Ishikawa (cell line): ENCODE measurements at regions not wholly inside any gene's neighbourhood (a gene's known extent, or its start where the extent isn't known, plus 50 kb on each side); places are given as distances from the start of the nearest gene placed in this dataset.

Experiments used
- CEBPB ChIP-seq: IDR thresholded peaks from 2 replicates; pipeline ENCODE4 v1.6.1; 2012
- CREB1 ChIP-seq: IDR thresholded peaks from 2 replicates; pipeline ENCODE4 v1.6.1; 2012; ENCODE audit warnings: low read depth
- EGR1 ChIP-seq: IDR thresholded peaks from 2 replicates; pipeline ENCODE4 v1.6.1; 2012
- EP300 ChIP-seq: IDR thresholded peaks from 2 replicates; pipeline ENCODE4 v1.6.1; 2012; ENCODE audit warnings: borderline replicate concordance
- FOXM1 ChIP-seq: IDR thresholded peaks from 2 replicates; pipeline ENCODE4 v1.6.1; 2012; ENCODE audit warnings: low read depth, borderline replicate concordance
- MAX ChIP-seq: IDR thresholded peaks from 2 replicates; pipeline ENCODE4 v1.6.1; 2012
- NFIC ChIP-seq: IDR thresholded peaks from 2 replicates; pipeline ENCODE4 v1.6.1; 2012
- RAD21 ChIP-seq: IDR thresholded peaks from 2 replicates; pipeline ENCODE4 v1.6.1; 2012; ENCODE audit warnings: low read depth
- REST ChIP-seq: IDR thresholded peaks from 2 replicates; pipeline ENCODE4 v1.6.1; 2012; ENCODE audit warnings: low read depth, mild to moderate bottlenecking
- TAF1 ChIP-seq: IDR thresholded peaks from 2 replicates; pipeline ENCODE4 v1.6.1; 2012; ENCODE audit warnings: low read depth, mild to moderate bottlenecking
- TCF12 ChIP-seq: IDR thresholded peaks from 2 replicates; pipeline ENCODE4 v1.6.1; 2012; ENCODE audit warnings: low read depth
- TEAD4 ChIP-seq: IDR thresholded peaks from 2 replicates; pipeline ENCODE4 v1.6.1; 2012
- USF1 ChIP-seq: IDR thresholded peaks from 2 replicates; pipeline ENCODE4 v1.6.1; 2012
- YY1 ChIP-seq: IDR thresholded peaks from 2 replicates; pipeline ENCODE4 v1.6.1; 2012; ENCODE audit warnings: low read depth
- ZBTB7A ChIP-seq: IDR thresholded peaks from 2 replicates; pipeline ENCODE4 v1.6.1; 2012; ENCODE audit warnings: low read depth

GRCh38 chr16:80367037-80367658 is 173.6 kb upstream of the DYNLRB2 start:
- TF ChIP-seq ZBTB7A: no peak
- no peak for TF ChIP-seq RAD21
- TF ChIP-seq NFIC: no peak
- TF ChIP-seq TCF12: no peak
- no peak for TF ChIP-seq TEAD4
- no peak for TF ChIP-seq MAX
- no peak for TF ChIP-seq CEBPB
- TF ChIP-seq REST: no peak
- no peak for TF ChIP-seq EP300
- TF ChIP-seq CREB1: no peak

GRCh38 chr16:80366023-80366422 is 174.8 kb upstream of the DYNLRB2 start:
- TF ChIP-seq CEBPB: no peak
- TF ChIP-seq TAF1: no peak
- no peak for TF ChIP-seq CREB1
- TF ChIP-seq YY1: no peak
- TF ChIP-seq REST: no peak
- TF ChIP-seq RAD21: no peak
- no peak for TF ChIP-seq EP300
- TF ChIP-seq MAX: no peak
- TF ChIP-seq USF1: no peak
- TF ChIP-seq EGR1: no peak
- TF ChIP-seq ZBTB7A: no peak
- no peak for TF ChIP-seq TEAD4
- TF ChIP-seq NFIC: no peak
- TF ChIP-seq FOXM1: no peak
- TF ChIP-seq TCF12: no peak

- TF ChIP-seq REST (no peak), TEAD4 (no peak), RAD21 (no peak), NFIC (no peak), MAX (no peak), USF1 (no peak), EP300 (no peak), FOXM1 (no peak), TCF12 (no peak), YY1 (no peak), TAF1 (no peak), CREB1 (no peak)
These were observed 178.0 kb upstream of the DYNLRB2 start for GRCh38 chr16:80362816-80363215.

- no peak for TF ChIP-seq MAX
- TF ChIP-seq YY1: no peak
- TF ChIP-seq EP300: no peak
- no peak for TF ChIP-seq FOXM1
- no peak for TF ChIP-seq RAD21
- TF ChIP-seq USF1: no peak
- no peak for TF ChIP-seq EGR1
- TF ChIP-seq TAF1: no peak
- TF ChIP-seq CREB1: no peak
- TF ChIP-seq CEBPB: no peak
- no peak for TF ChIP-seq REST
- TF ChIP-seq NFIC: no peak
- no peak for TF ChIP-seq TEAD4
- TF ChIP-seq ZBTB7A: no peak
- TF ChIP-seq TCF12: no peak
These were observed 184.4 kb upstream of the DYNLRB2 start for GRCh38 chr16:80356365-80356764.
